Progenitor cell of endocrine pancreas (in vitro differentiated cells): ENCODE measurements at regions not wholly inside any gene's neighbourhood (a gene's known extent, or its start where the extent isn't known, plus 50 kb on each side); places are given as distances from the start of the nearest gene placed in this dataset.

Experiments
- DNase-seq: peaks from one replicate; pipeline ENCODE4 v3.0.0; 2021; ENCODE audit warnings: low spot score; ENCODE audit not compliant: unreplicated experiment
- H3K27ac Mint-ChIP-seq: 2 replicates; pipeline ENCODE4 v1.8.0; 2021; ENCODE audit warnings: mild to moderate bottlenecking, moderate library complexity, mixed read lengths
- H3K27me3 Mint-ChIP-seq: 2 replicates; pipeline ENCODE4 v1.8.0; 2021; ENCODE audit warnings: mixed read lengths
- H3K36me3 Mint-ChIP-seq: 2 replicates; pipeline ENCODE4 v1.8.0; 2022; ENCODE audit warnings: mixed read lengths; ENCODE audit not compliant: insufficient read depth
- H3K4me1 Mint-ChIP-seq: 2 replicates; pipeline ENCODE4 v1.8.0; 2021; ENCODE audit warnings: low read depth, mixed read lengths
- H3K4me3 Mint-ChIP-seq: 2 replicates; pipeline ENCODE4 v1.8.0; 2021; ENCODE audit warnings: low read depth, mild to moderate bottlenecking, moderate library complexity, mixed read lengths
- H3K9me3 Mint-ChIP-seq: 2 replicates; pipeline ENCODE4 v1.8.0; 2021; ENCODE audit warnings: low read depth, mixed read lengths
- CTCF ChIP-seq: fragments of 200-600 bp; sonication (generic); IDR thresholded peaks from one replicate; pipeline ENCODE4 v1.5.0; 2021; ENCODE audit warnings: antibody characterized with exemption, mild to moderate bottlenecking; ENCODE audit not compliant: unreplicated experiment

GRCh38 chr12:89936631-89937030, 228.0 kb upstream of the ATP2B1 start:
- peaks cover 9% of the 10 kb centered on the region for H3K4me1 Mint-ChIP-seq
- H3K27ac Mint-ChIP-seq: no peak overlapping the region
- TF ChIP-seq CTCF: no peak
- H3K36me3 Mint-ChIP-seq: no peaks in the 10 kb centered on the region
- no peaks in the 10 kb centered on the region for H3K9me3 Mint-ChIP-seq
- DNase-seq: no peak
- H3K4me3 Mint-ChIP-seq: no peak overlapping the region
- no peaks in the 10 kb centered on the region for H3K27me3 Mint-ChIP-seq

- Mint-ChIP-seq H3K36me3 (no peaks in the 10 kb centered on the region), H3K4me3 (no peak overlapping the region), H3K9me3 (no peaks in the 10 kb centered on the region), H3K27ac (no peak overlapping the region), H3K4me1 (peaks cover 9% of the 10 kb centered on the region), H3K27me3 (no peaks in the 10 kb centered on the region)
- TF ChIP-seq CTCF: no peak
- no peak for DNase-seq
Measured at GRCh38 chr12:89935850-89936249, 227.2 kb upstream of the ATP2B1 start.

GRCh38 chr12:89933911-89934310, 225.3 kb upstream of the ATP2B1 start:
- Mint-ChIP-seq H3K4me3 (no peak overlapping the region), H3K36me3 (no peaks in the 10 kb centered on the region), H3K27me3 (no peaks in the 10 kb centered on the region), H3K4me1 (no peaks in the 10 kb centered on the region), H3K9me3 (no peaks in the 10 kb centered on the region), H3K27ac (no peak overlapping the region)
- DNase-seq: no peak
- no peak for TF ChIP-seq CTCF

DNA sequence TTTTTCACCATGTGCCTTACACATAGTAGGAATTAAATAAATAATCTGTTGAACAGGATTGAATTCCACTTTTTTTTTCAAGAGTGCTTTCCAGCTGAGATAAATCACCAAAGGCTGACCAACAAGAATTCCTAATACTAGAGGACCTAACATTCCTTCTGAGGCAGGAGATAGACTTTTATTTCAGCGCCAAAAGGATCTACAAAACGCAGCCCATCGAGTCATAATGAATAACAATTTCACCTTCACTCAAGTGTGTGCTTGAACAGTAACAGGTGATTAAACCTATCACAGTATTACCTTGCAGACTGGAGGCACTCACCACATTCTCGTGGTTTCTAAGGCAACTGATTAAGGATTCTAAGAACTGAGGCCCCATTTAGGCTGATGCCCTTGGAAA, 224.3 kb upstream of the ATP2B1 start:
- Mint-ChIP-seq H3K4me3 (no peak overlapping the region), H3K4me1 (no peaks in the 10 kb centered on the region), H3K36me3 (no peaks in the 10 kb centered on the region), H3K27me3 (no peaks in the 10 kb centered on the region), H3K9me3 (no peaks in the 10 kb centered on the region), H3K27ac (no peak overlapping the region)
- no peak for TF ChIP-seq CTCF
- no peak for DNase-seq

GRCh38 chr12:89928467-89928866, 219.8 kb upstream of the ATP2B1 start:
- no peaks in the 10 kb centered on the region for H3K9me3 Mint-ChIP-seq
- no peak overlapping the region for H3K4me3 Mint-ChIP-seq
- no peak for TF ChIP-seq CTCF
- no peaks in the 10 kb centered on the region for H3K27me3 Mint-ChIP-seq
- no peaks in the 10 kb centered on the region for H3K4me1 Mint-ChIP-seq
- no peaks in the 10 kb centered on the region for H3K36me3 Mint-ChIP-seq
- no peak overlapping the region for H3K27ac Mint-ChIP-seq
- DNase-seq: no peak
